Stimulated activated naive B cell treated with anti-CD40 and anti-IgM and Interleukin-4, amounts not matched to agents 10 μg/mL and 1 μg/mL and 100 μg/mL, for 72 hours (primary cell): ENCODE measurements at regions not wholly inside any gene's neighbourhood (a gene's known extent, or its start where the extent isn't known, plus 50 kb on each side); places are given as distances from the start of the nearest gene placed in this dataset.
A peak's percentile ranks its signal among the peaks of the same experiment; 100 is the strongest.

Source experiments
- ATAC-seq, 2 donors: fragments of 150-1000 bp; cut with Tn5 transposase; replicated peaks; 2 replicates each; pipeline ENCODE4 v1.10.0; 2021; ENCODE audit warnings: moderate library complexity in 1 of 2
- DNase-seq: peaks from one replicate; pipeline ENCODE4 v3.0.0; 2021
- H3K27ac Mint-ChIP-seq: one replicate; pipeline ENCODE4 v1.8.0; 2022; ENCODE audit warnings: mild to moderate bottlenecking, mixed read lengths
- H3K27me3 Mint-ChIP-seq, 2 donors: one replicate each; pipeline ENCODE4 v1.8.0; 2022; ENCODE audit warnings: mixed read lengths in 2 of 2
- H3K36me3 Mint-ChIP-seq, 2 donors: one replicate each; pipeline ENCODE4 v1.8.0; 2022; ENCODE audit warnings: mixed read lengths in 2 of 2, mild to moderate bottlenecking in 1 of 2
- H3K4me1 Mint-ChIP-seq, 2 donors: one replicate each; pipeline ENCODE4 v1.8.0; 2022; ENCODE audit warnings: mixed read lengths in 2 of 2, mild to moderate bottlenecking in 1 of 2
- H3K4me3 Mint-ChIP-seq, 2 donors: one replicate each; pipeline ENCODE4 v1.8.0; 2022; ENCODE audit warnings: mild to moderate bottlenecking in 2 of 2, mixed read lengths in 2 of 2, moderate library complexity in 1 of 2
- H3K9me3 Mint-ChIP-seq, 2 donors: one replicate each; pipeline ENCODE4 v1.8.0; 2022; ENCODE audit warnings: mixed read lengths in 2 of 2, mild to moderate bottlenecking in 1 of 2

DNA sequence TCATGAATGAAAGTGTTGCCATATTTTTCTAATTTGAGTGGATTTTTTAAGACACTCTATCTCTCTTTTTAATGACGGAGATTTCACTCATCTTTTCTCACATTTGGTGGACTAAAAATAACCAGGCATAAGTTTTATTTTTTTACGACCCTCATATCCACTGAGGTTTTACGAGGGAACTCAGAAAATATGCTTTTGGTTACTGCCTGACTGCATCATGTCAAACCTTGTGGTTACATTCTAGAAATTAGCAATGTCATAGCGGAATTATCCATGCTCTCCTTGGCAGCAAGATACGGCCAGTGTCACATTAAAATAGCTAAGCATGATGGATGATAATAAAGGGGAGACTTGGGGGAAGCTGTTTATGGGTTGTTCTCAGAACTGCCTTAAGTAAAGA, 428.6 kb upstream of the FSHR start:
- H3K4me3 Mint-ChIP-seq = no peak overlapping the region
- peaks cover 0 to 3% of the 10 kb centered on the region in 2 donors for H3K9me3 Mint-ChIP-seq
- ATAC-seq = no peak
- H3K27ac Mint-ChIP-seq = no peak overlapping the region
- DNase-seq = no peak
- H3K27me3 Mint-ChIP-seq = no peaks in the 10 kb centered on the region
- no peaks in the 10 kb centered on the region for H3K36me3 Mint-ChIP-seq
- H3K4me1 Mint-ChIP-seq = no peaks in the 10 kb centered on the region

DNA sequence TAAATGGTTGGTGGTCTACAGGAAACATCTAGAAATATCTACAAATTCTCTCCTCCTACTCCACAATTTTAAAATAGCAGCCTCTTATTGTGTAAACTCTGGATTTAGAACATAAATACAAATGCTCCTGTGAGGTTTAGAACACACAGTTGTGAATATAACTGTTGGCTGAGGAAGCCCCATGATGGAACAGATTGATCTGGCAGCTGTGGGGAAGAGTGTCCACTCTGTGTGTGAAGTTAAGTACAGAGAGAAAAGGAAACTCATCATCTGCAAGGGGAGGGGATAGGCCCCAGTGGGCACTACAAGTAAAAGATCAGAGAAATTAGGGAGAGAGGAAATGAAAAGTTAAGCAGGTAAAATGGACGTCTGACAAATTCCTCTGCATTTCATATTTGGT, 422.7 kb upstream of the FSHR start:
- no peaks in the 10 kb centered on the region for H3K4me1 Mint-ChIP-seq
- H3K27me3 Mint-ChIP-seq = no peaks in the 10 kb centered on the region
- DNase-seq (no peak), ATAC-seq (no peak)
- no peak overlapping the region for H3K27ac Mint-ChIP-seq
- H3K9me3 Mint-ChIP-seq = peaks cover 0 to 2% of the 10 kb centered on the region in 2 donors
- H3K4me3 Mint-ChIP-seq = no peak overlapping the region
- H3K36me3 Mint-ChIP-seq = no peaks in the 10 kb centered on the region

DNA sequence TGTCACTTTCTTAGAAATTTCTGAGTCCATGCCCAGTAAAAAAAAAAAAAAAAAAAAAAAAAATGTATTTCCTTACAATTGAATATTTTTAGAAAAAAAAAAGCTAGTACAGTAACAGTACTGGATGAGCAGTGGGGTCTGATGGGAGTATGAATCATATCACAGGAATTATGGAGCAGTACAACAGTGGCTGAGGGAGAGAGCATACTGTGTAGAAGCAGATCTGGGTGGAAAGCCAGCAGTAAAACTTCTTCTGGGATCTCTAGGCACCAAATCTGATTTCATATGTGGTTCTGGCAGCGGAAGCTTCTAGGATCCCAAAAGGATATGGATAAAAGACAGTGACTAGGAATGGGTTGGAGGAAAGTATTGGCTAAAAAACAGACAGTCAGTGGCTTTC, 414.9 kb upstream of the FSHR start:
- no peak for DNase-seq
- Mint-ChIP-seq H3K4me1 (no peaks in the 10 kb centered on the region), H3K4me3 (no peak overlapping the region), H3K27me3 (no peaks in the 10 kb centered on the region), H3K36me3 (no peaks in the 10 kb centered on the region), H3K9me3 (peaks cover 0 to 9% of the 10 kb centered on the region in 2 donors), H3K27ac (no peak overlapping the region)
- no peak for ATAC-seq

DNA sequence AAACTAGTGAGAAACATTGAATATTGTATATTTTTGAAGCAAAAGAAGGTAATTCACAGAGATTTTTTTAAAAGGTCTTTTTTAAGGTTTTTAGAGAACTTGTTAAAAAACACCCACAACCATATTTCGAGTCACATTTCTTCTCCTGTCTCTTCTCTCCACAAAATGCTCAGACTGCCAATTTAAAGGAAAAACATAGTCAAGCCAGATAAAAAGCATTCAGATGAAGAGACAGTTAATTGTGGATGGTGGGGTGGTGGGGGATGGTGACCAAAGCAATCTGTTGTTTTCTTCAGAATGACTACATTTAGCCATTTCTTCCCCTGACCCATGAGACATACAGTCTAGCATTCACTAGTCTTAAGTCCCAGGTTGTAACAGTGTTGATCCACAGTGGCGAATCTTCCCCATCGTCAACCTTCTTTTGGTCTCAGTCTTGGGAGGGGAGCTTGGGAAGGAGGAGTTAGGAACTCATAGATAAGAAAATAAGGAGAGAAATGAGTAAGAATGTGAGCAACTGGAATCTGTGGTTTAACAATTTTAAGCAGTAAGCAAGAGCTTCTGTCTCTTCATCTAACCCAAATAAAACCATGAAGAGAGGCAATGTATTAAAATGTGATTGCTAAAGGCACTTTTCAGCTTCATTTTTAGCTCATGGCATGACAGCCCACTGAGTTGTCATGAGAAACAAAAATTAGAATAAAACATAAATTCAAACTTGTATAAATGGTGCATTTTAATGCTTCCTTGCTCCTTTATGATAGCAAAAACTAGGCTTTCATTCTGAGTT, 413.7 kb upstream of the FSHR start:
- H3K4me3 Mint-ChIP-seq = no peak overlapping the region
- no peaks in the 10 kb centered on the region for H3K27me3 Mint-ChIP-seq
- H3K27ac Mint-ChIP-seq = no peak overlapping the region
- H3K36me3 Mint-ChIP-seq = no peaks in the 10 kb centered on the region
- no peak for ATAC-seq
- no peaks in the 10 kb centered on the region for H3K4me1 Mint-ChIP-seq
- no peak for DNase-seq
- peaks cover 0 to 9% of the 10 kb centered on the region in 2 donors for H3K9me3 Mint-ChIP-seq

DNA sequence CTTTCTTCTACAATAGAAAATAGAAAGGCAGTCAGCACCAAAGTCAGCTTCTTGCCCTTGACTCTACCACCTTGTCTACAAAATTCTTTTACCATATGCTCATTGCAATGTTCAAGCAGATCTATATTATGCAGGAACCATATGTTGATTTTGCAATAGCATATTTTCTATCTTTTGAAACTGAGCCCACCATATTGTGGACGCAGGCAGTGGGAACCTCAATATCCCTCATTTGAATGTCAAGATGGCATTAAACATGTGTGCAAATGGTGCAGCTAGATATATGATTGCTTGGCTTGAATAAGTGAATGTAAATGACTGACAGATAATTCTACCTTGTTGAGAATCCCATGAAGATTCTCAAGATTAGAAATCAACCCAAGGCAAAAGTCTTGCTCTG, 412.7 kb upstream of the FSHR start:
- peaks cover 0 to 9% of the 10 kb centered on the region in 2 donors for H3K9me3 Mint-ChIP-seq
- DNase-seq (no peak), ATAC-seq (no peak)
- no peaks in the 10 kb centered on the region for H3K27me3 Mint-ChIP-seq
- no peaks in the 10 kb centered on the region for H3K4me1 Mint-ChIP-seq
- H3K4me3 Mint-ChIP-seq = no peak overlapping the region
- no peak overlapping the region for H3K27ac Mint-ChIP-seq
- H3K36me3 Mint-ChIP-seq = no peaks in the 10 kb centered on the region

DNA sequence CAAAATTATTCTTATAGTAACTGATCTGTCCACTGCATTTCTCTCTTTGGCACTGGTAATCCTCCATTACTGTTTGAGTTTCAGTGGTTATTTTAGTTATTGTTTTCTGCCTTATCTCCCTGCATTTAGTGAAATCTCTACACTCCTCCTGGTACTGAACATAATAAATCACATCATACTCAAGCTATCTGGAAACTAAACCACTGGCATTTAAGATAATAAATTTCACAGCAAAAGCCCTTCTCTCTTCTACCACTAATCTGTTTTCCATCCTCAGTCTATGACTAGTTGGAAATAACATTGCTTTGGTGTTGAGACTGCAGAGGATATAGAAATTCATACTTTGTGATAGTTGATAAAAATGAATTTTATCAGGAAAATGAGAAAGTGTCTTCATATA, 399.3 kb upstream of the FSHR start:
- H3K4me1 Mint-ChIP-seq = no peaks in the 10 kb centered on the region
- peaks cover 0 to 6% of the 10 kb centered on the region in 2 donors for H3K9me3 Mint-ChIP-seq
- H3K27ac Mint-ChIP-seq = no peak overlapping the region

DNA sequence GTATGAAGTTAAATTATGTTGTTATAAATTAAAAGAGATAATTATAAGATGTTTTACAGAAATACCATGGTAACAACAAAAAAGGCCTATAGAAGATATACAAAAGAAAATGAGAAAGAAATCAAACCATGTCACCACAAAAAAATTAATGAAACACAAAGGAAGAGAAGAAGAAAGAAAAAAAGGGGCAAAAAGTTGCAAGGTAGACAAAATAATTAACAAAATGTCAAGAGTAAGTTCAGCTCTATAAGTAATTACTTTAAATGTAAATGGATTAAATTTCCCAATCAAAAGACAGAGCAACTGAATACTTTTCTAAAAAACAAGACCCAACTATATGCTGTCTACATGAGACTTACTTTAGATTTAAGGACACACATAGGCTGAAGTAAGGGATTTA, 378.4 kb upstream of the FSHR start:
- no peak overlapping the region for H3K27ac Mint-ChIP-seq
- DNase-seq (no peak), ATAC-seq (no peak)
- H3K36me3 Mint-ChIP-seq = peaks cover 0 to 3% of the 10 kb centered on the region in 2 donors
- H3K9me3 Mint-ChIP-seq = peaks cover 13 to 16% of the 10 kb centered on the region in 2 donors
- H3K4me3 Mint-ChIP-seq = no peak overlapping the region
- no peaks in the 10 kb centered on the region for H3K4me1 Mint-ChIP-seq
- no peaks in the 10 kb centered on the region for H3K27me3 Mint-ChIP-seq

More for the DNA sequence above, 399.3 kb upstream of the FSHR start:
- Mint-ChIP-seq H3K27me3 (no peaks in the 10 kb centered on the region), H3K4me3 (no peak overlapping the region), H3K36me3 (no peaks in the 10 kb centered on the region)
- no peak for ATAC-seq
- DNase-seq = no peak

DNA sequence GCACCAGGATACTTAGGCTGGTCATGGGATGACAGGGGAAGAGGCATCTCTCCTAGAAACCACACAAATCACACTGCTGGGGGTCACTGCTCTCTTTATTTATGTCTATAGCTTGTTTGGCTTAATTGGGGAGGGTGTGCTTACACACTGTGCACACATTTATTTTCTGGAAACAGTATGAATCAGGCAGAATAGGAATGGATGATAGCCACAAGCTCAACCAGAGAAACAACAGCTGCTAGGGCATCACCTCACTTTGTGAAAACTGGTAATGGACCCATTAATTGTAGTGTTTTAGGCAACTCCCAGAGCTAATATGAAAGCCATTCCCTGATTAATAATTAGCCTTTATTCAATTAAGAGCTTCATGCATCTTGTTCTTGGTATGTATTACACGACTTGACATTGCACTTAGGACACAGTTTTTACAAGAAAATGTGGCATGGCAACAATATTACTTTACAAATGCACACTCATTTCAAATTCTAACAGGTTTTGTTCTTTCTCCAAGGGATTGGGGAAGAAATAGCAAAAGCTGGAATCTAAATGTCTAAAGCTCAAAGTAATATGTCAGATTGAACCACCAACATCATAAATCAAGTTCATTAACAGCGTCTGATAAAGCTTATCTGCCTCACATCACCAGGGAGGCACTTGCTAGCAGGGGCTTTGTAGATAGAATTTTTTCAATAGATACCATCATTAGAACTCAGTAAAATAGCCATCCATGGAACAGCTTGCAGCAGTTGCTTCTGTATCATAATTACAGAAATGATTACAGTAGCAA, 361.9 kb upstream of the FSHR start:
- H3K27ac Mint-ChIP-seq = no peak overlapping the region

DNA sequence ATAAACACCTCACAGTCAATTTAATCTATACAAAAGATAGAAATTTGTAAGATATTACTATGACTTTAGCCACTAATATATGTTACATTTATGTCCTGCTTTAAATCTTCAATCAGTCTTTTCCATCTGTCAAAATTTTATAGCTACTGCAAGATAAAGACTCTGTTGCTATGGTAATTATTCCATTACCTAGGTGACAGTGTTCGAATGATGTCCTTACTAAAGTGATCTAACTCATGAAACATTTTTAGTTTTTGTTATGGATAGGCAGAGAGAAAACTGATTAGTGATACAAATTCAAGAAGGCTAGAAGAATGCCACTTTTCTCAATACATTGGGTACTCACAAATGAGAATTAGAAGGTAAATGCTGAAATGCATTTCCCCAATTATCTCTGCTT, 359.9 kb upstream of the FSHR start:
- no peak for ATAC-seq

More for the DNA sequence above, 361.9 kb upstream of the FSHR start:
- Mint-ChIP-seq H3K27me3 (no peaks in the 10 kb centered on the region), H3K4me1 (no peaks in the 10 kb centered on the region), H3K4me3 (no peak overlapping the region), H3K36me3 (no peaks in the 10 kb centered on the region), H3K9me3 (peaks cover 0 to 7% of the 10 kb centered on the region in 2 donors)
- no peak for ATAC-seq
- no peak for DNase-seq

DNA sequence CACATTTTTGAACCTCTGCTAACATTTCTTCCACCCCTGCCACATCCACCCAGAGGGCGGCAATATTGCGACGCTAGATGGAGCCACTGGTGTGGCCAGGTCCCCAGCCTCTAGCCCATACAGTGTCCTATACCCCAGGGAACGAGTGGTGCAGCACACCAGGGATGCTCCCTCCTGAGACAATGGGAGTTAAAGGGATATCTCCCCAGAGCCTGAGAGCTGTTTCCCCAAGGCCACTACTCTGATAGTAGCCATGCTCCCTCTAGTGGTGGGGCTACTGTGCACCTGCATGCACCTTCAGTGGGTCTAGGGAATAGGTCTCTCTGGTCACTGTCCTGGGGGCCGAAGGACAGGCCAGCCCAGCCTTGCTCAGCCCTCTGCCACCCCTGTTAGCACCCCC, 336.4 kb upstream of the FSHR start:
- Mint-ChIP-seq H3K9me3 (peaks cover 3 to 6% of the 10 kb centered on the region in 2 donors), H3K27ac (no peak overlapping the region), H3K4me3 (no peak overlapping the region), H3K4me1 (no peaks in the 10 kb centered on the region), H3K36me3 (no peaks in the 10 kb centered on the region), H3K27me3 (no peaks in the 10 kb centered on the region)
- peak in 1 of 2 donors; percentile 23 for ATAC-seq
- DNase-seq = no peak

More for the DNA sequence above, 359.9 kb upstream of the FSHR start:
- Mint-ChIP-seq H3K27me3 (no peaks in the 10 kb centered on the region), H3K36me3 (no peaks in the 10 kb centered on the region), H3K27ac (no peak overlapping the region), H3K9me3 (peaks cover 0 to 2% of the 10 kb centered on the region in 2 donors), H3K4me3 (no peak overlapping the region), H3K4me1 (no peaks in the 10 kb centered on the region)
- DNase-seq = no peak

DNA sequence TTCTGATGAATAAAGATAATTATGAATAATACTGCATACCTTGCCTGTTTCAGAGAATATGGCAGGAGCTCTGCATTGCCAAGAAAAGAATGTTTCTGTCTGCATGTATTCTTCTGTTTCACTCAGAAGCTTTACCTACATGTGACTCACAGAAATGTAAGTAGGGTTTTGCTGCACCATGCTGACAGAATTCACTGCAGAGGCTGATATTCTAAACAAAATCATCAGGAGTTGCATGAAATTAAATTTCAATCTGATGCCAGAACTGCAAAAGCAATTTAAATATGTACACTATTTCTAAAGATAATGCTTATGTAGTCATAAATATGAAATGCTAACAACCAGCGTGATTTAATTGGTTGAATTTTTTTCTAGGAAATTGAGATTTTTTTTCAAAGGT, 332.8 kb upstream of the FSHR start:
- Mint-ChIP-seq H3K36me3 (no peaks in the 10 kb centered on the region), H3K27ac (no peak overlapping the region), H3K4me1 (no peaks in the 10 kb centered on the region), H3K4me3 (no peak overlapping the region), H3K9me3 (peaks cover 0 to 12% of the 10 kb centered on the region in 2 donors), H3K27me3 (no peaks in the 10 kb centered on the region)
- DNase-seq = no peak
- ATAC-seq = no peak

DNA sequence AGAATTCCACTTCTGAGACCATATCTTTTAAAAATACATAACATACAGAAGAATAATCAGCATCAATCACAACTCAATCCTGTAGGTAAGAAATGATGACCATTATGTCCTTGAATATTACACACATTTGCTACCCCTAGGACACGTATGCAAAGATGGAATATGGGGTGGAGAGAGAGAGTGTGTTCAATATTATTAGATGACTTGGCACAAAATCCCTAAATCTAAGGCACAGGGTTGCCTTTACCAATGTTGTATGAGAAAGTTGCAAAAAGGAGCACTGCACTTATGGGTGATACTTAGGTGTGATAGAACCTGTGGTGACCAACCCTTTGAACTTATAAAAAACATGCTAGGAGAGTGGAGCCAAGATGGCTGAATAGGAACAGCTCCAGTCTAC, 326.2 kb upstream of the FSHR start:
- Mint-ChIP-seq H3K4me3 (no peak overlapping the region), H3K36me3 (no peaks in the 10 kb centered on the region), H3K4me1 (no peaks in the 10 kb centered on the region), H3K27me3 (no peaks in the 10 kb centered on the region), H3K9me3 (peaks cover 11 to 13% of the 10 kb centered on the region in 2 donors), H3K27ac (no peak overlapping the region)
- DNase-seq = no peak
- ATAC-seq = no peak

DNA sequence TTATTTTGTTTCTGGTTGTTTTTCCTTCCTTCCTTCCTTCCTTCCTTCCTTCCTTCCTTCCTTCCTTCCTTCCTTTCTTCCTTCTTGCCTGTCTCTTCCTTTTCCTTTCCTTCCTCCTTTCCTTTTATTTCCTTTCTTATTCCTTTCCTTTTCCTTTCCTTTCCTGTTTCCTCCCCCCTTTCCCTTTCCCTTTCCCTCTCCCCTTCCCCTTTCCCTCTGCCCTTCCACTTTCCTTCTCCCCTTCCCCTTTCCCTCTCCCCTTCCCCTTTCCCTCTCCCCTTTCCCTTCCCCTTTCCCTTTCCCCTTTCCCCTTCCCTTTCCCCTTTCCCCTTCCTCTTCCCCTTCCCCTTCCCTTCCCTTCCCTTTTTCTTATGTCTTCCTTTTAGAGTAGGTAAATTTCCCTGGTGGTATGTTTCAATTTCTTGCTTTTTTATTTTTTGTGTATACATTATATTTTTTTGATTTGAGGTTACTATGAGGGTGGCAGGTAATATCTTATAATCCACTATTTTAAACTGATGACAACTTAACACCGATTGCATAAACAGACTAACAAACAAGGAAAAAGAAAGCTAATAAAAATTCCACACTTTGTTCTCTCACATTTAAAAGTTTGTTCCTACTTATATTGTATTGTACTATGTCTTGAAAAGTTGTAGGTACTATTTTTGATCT, 311.0 kb upstream of the FSHR start:
- no peak overlapping the region for H3K4me3 Mint-ChIP-seq
- no peaks in the 10 kb centered on the region for H3K36me3 Mint-ChIP-seq
- no peak for DNase-seq
- H3K27ac Mint-ChIP-seq = no peak overlapping the region
- no peaks in the 10 kb centered on the region for H3K27me3 Mint-ChIP-seq
- peaks cover 8 to 18% of the 10 kb centered on the region in 2 donors for H3K9me3 Mint-ChIP-seq
- no peak for ATAC-seq
- no peaks in the 10 kb centered on the region for H3K4me1 Mint-ChIP-seq

DNA sequence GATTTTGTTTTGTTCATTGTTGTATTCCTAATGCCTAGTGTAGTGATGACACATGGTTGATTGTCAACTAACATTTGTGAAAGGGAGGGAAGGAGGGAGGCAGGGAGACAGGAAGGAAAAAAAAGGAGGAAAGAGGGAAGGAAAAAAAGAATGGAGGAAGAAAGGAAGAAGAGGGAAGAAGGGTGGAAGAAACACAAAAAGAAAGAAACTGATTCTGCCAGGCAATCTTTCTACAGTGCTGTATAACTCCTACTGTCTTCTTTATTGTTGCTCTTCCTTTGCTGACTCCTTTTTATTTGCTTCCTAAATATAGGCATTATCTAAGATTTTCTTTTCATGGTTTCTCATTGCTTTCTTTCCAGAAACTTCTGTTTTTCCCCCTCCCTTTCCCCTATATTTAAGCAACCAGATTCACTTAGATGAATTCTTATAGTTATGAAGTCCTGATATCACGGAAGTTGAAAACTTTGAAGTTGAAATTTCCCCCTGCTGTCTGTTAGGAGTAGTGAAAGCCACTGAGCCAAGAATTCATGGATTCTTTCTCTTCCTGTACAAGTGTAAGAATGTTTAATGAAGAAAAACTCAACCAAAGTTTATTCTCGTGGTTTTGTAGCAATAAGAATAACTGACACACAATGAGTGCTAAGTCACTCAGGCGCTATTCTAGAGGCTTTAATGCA, 305.1 kb upstream of the FSHR start:
- Mint-ChIP-seq H3K27ac (no peak overlapping the region), H3K9me3 (peaks cover 1 to 4% of the 10 kb centered on the region in 2 donors), H3K4me3 (no peak overlapping the region), H3K27me3 (no peaks in the 10 kb centered on the region), H3K36me3 (no peaks in the 10 kb centered on the region), H3K4me1 (no peaks in the 10 kb centered on the region)
- ATAC-seq = no peak
- no peak for DNase-seq
